Stimulated activated CD4-positive, alpha-beta T cell treated with anti-CD3 and anti-CD28 coated beads, TNF-alpha, amount 100 ng/mL, for 24 hours (primary cell): ENCODE measurements at regions not wholly inside any gene's neighbourhood (a gene's known extent, or its start where the extent isn't known, plus 50 kb on each side); places are given as distances from the start of the nearest gene placed in this dataset.

Source experiments
- DNase-seq, 3 experiments: peaks; one replicate each; pipeline ENCODE4 v3.0.0-alpha.2; 2020; ENCODE audit warnings: low read depth in 3 of 3

GRCh38 chr2:71864085-71864484 is 283.6 kb downstream of the CYP26B1 start:
- DNase-seq: no peak

GRCh38 chr2:71863396-71863795 is 284.3 kb downstream of the CYP26B1 start:
- no peak for DNase-seq

- no peak for DNase-seq
These were observed 284.7 kb downstream of the CYP26B1 start for GRCh38 chr2:71862921-71863320.

GRCh38 chr2:71861186-71862160 is 286.2 kb downstream of the CYP26B1 start:
- no peak for DNase-seq

GRCh38 chr2:71860381-71860926 is 287.2 kb downstream of the CYP26B1 start:
- DNase-seq: no peak

- no peak for DNase-seq
These were observed 288.3 kb downstream of the CYP26B1 start for GRCh38 chr2:71859211-71859847.

- DNase-seq: no peak
These were observed 289.6 kb downstream of the CYP26B1 start for GRCh38 chr2:71858071-71858470.

- DNase-seq: no peak
These were observed 290.0 kb downstream of the CYP26B1 start for GRCh38 chr2:71857636-71858035.

- DNase-seq: no peak
These were observed 290.7 kb downstream of the CYP26B1 start for GRCh38 chr2:71856773-71857525.

- no peak for DNase-seq
These were observed 293.8 kb downstream of the CYP26B1 start for GRCh38 chr2:71853858-71854257.

- DNase-seq: no peak
These were observed 295.4 kb downstream of the CYP26B1 start for GRCh38 chr2:71852141-71852711.

- no peak for DNase-seq
These were observed 296.4 kb downstream of the CYP26B1 start for GRCh38 chr2:71851094-71851750.

GRCh38 chr2:71850306-71850801 is 297.3 kb downstream of the CYP26B1 start:
- no peak for DNase-seq

GRCh38 chr2:71849607-71850305 is 297.9 kb downstream of the CYP26B1 start:
- DNase-seq: no peak

GRCh38 chr2:71849111-71849510 is 298.6 kb downstream of the CYP26B1 start:
- DNase-seq: no peak

GRCh38 chr2:71846669-71847291 is 300.9 kb downstream of the CYP26B1 start:
- no peak for DNase-seq

- DNase-seq: no peak
These were observed 301.6 kb downstream of the CYP26B1 start for GRCh38 chr2:71846072-71846471.

GRCh38 chr2:71844967-71845366 is 302.7 kb downstream of the CYP26B1 start:
- DNase-seq: no peak

- no peak for DNase-seq
These were observed 304.2 kb downstream of the CYP26B1 start for GRCh38 chr2:71843391-71843850.

- DNase-seq: no peak
These were observed 304.9 kb downstream of the CYP26B1 start for GRCh38 chr2:71842744-71843143.
